HG02798 (cell line): ENCODE measurements at regions not wholly inside any gene's neighbourhood (a gene's known extent, or its start where the extent isn't known, plus 50 kb on each side); places are given as distances from the start of the nearest gene placed in this dataset.

Source experiments
- ATAC-seq: cut with Tn5 transposase; IDR thresholded peaks from one replicate; pipeline ENCODE4 v1.9.1; 2021; ENCODE audit warnings: mild to moderate bottlenecking; ENCODE audit not compliant: unreplicated experiment, poor library complexity

- ATAC-seq = no peak
These were observed 175.6 kb downstream of the IRX2 start for GRCh38 chr5:2575871-2576270.

DNA sequence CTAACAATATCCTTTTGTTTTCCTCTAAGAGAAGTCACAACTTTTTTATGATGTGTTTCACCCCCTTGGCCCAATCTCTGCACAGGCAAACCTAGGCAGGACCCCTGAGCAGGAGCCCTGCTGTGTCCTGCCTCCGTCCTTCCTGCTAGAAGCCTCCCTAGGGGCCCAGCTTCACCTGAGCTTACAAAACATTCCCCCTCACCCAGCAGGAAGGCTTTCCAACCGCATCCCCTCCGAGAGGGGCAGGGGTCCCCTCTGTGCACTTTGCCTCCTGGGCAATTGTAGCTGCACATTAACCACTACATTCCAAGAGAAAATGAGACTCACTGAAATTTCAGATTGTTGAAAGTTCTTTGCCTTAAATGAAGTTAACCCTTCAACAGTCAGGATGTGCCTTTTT lies 176.2 kb downstream of the IRX2 start:
- ATAC-seq = no peak

GRCh38 chr5:2574155-2574554 lies 177.3 kb downstream of the IRX2 start:
- ATAC-seq = no peak

DNA sequence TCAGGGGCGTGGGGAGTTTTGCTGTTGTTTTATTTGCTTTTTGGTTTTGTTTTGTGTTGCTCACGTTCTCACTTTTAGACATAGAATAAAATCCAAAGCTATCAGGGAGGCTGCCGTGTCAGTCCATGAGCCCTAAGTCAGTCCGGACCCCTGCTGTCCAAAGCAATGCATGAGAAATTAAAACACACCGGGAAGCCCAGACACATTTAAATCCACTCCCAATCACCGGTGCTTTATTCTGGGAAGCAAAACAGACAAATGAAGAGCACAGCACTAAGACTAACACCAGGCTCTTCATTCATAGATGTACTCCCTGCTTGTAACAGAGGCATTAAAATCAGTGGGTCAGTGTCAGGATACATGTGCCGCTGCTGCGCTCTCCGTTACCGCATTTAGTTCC lies 180.9 kb downstream of the IRX2 start:
- ATAC-seq = no peak

DNA sequence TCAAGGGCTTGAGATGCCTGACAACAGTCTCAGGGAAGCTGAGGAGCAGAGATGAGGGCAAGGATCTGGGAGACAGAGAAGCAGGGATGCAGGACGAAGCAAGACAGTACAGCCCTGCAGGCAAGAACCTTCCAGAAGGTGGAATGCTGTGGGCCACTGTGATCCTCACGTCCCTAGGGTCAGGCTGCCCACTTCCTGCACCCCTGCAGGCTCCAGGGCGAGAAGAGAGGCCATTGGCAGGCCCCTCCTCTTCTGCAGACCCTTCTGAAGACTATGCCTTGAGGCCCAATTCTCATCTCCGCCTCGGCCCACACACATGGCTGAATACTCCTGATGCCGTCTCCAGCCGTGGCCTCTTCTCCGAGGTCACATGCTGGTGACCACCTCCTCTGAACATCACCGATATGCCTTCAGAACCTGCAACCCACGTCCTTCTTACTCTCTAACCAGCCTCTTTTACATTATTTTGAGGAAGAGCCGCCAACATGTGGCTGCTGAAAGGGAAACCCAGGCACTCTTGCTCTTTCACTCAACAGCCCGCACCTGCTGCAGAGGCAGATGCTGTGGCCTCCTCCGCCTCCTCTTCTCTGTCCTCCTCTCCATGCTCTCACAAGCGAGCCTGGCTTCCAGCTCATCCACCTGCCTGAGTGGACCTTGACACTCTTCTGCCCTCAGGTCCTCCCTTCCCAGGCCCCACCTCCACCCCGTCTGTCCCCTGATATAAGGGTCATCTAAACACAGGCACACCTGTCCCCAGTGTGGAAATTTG lies 181.5 kb downstream of the IRX2 start:
- no peak for ATAC-seq

GRCh38 chr5:2569176-2569575 lies 182.3 kb downstream of the IRX2 start:
- ATAC-seq = no peak

- no peak for ATAC-seq
These were observed 185.2 kb downstream of the IRX2 start for GRCh38 chr5:2566284-2566683.

DNA sequence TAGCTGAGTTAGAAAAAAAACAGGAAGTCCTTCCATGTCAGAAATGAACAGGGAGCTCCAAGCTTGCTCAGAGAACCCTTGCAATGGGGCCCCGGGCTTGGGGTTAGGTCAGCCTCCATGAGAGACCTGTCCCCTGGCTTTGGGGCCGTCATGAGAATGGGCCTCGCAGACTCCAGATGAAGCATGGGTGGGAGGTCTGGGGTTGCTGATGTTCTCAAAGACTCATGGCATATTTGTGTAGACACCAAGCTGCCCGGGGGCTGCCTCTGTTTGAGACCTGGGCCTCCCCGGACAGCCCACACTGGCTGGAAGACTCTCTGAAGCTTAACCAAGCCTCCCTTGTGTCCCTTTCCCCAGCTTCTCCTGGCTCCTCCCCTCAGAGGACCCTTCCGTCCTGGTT lies 186.3 kb downstream of the IRX2 start:
- no peak for ATAC-seq

- no peak for ATAC-seq
These were observed 188.4 kb downstream of the IRX2 start for GRCh38 chr5:2563046-2563445.

DNA sequence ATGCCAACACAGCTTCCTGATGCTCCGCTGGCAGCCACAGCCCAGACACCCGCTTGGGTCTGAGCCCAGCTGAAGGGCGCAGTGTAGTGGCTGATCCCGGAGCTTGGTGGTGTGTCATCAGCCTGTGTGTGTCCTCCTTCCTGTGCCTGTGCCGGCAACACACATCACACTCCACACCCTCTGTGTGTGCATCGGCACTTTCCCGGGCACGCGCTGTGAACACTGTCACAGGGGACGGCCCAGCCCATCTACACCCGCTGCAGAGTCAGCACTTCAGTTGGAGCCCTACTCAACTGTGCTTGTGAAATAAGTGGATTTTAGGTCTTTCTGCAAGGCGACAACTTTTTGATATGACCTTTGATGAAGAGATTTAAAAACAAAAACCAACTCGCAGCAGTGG lies 189.4 kb downstream of the IRX2 start:
- no peak for ATAC-seq

- no peak for ATAC-seq
These were observed 191.0 kb downstream of the IRX2 start for GRCh38 chr5:2560435-2560834.

DNA sequence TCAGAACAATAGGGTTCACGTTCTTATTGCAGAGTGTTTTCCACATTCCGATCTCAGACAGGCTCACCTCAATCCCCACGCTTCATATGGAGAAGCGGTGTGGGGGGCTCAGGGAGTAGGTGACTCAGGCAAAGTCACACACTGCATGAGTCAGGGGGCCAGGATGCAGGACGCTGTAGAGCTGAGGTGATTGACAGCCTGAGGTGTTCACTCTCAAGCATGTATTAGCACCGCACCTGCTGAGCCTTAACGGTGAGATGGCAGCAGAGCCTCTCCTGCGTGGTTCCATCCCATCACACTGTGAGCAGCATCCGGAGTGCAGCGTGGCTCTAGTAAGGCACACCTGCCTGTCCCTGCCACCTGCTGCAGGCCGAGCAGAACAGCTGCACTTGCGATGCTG lies 194.0 kb downstream of the IRX2 start:
- ATAC-seq = no peak

DNA sequence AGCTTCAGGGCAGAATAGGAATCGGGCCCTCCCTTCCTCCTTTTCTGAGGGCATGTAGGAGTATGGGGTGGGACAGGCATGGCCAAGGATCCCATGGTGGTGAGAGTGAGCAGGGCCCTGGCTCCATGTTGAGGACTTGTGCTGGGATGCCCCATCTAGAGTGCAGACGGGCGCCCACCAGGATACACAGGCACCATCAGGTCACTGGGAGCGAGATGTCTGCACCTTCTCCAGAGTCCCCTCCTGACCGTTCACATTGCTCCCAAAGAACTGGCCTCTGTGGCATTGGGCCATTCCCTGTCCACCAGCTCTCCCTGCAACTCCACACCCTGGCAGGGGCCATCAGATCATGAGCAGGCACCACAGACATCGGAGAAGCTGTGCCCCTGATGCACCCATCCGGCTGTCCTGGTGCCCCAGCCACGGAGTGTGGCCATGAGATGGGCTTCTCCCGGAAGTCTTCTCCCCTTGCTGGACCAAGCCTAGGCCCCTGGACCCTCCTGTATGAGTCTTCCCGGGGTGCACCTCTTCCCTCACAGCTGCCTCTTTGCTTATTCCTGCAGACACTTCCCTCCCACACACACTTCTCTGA lies 195.0 kb downstream of the IRX2 start:
- no peak for ATAC-seq

GRCh38 chr5:2553611-2554010 lies 197.9 kb downstream of the IRX2 start:
- no peak for ATAC-seq

GRCh38 chr5:2550509-2550908 lies 201.0 kb downstream of the IRX2 start:
- ATAC-seq = no peak

- ATAC-seq = no peak
These were observed 201.6 kb downstream of the IRX2 start for GRCh38 chr5:2549900-2550299.

DNA sequence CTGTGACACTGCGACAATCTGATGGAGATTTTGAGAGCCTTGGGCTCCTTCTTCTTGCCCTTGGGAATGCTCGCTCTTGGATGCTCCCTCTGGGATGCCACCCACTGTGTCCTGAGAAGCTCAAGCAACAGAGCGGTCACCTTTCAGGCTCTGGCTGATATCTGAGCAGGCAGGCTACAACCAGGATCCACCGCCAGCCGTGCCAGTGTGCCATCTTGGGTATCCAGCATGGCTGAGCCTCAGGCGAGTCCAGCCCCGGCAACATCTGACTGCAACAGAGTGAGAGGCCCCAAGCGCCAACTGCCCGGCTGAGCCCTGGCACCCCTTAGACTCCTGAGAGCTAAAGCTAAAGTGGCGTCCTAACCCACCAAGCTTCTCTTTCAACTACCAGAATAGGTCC lies 202.1 kb downstream of the IRX2 start:
- no peak for ATAC-seq

DNA sequence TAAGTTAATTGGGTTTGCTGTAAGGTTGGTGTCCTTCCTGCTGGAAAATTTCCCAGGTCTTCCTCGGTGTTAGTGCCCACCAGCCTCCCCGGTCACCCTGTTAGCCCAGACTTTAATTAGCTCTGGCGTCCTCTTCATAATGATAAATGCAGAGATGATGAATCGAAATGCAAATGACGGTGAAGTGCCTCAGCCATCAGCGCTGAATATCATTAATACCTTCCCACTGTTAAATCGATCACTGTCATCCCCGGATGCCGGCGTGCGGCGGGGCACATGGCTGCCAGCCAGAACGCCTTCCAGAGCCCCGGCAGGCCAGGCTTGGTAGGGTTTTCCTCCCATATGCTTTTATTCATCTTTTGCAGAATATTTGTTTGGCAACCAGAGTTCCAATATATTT lies 204.5 kb downstream of the IRX2 start:
- ATAC-seq = no peak

DNA sequence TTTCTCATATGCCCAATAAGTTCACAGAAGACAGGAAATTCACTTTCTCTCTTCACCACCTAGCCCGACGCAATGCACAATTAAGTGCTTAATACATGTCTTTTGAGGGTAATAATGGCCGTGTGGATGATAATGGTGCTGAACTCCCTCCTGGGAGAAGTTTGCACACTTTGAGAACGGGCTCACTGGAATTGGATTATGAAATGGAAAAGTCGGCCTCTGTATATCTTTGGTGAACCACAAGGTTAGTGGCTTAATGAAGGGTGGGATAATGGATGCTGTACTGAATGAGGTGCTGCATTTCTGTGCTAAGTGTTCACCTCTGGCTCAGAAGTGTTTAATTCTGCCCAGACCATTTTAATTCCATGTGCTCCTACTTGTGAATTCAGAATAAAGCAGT lies 207.5 kb downstream of the IRX2 start:
- ATAC-seq = no peak

- no peak for ATAC-seq
These were observed 208.7 kb downstream of the IRX2 start for GRCh38 chr5:2542821-2543220.

DNA sequence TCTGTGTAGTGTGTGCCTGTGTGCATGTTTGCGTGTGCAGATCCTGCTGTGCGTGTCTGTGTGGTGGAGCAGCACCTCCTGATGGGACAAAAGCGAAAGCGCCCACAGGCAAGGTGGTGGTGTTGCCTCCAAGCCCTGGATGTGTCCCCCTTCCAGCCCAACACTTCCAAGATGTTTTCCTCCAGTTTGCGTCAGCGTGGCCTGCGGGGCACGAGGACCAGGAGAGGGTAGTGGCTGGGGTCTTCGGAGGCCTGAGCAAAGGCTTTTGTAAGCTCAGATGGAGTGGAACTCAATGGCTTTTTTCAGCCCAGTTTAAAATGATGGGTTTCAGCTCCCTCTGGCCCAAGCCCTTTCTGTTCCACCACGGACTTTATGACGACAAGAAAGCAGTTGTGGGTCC lies 209.5 kb downstream of the IRX2 start:
- no peak for ATAC-seq

- ATAC-seq = no peak
These were observed 213.3 kb downstream of the IRX2 start for GRCh38 chr5:2538169-2538568.
